Tibial nerve (tissue), 4 donors: ENCODE measurements at regions not wholly inside any gene's neighbourhood (a gene's known extent, or its start where the extent isn't known, plus 50 kb on each side); places are given as distances from the start of the nearest gene placed in this dataset.

ENCODE experiments used
- EP300 ChIP-seq, 2 donors: sonication (generic); formaldehyde crosslinking; IDR thresholded peaks; one replicate each; pipeline ENCODE4 v1.6.1; 2017; ENCODE audit warnings: antibody characterized with exemption in 2 of 2, mild to moderate bottlenecking in 1 of 2
- POLR2A ChIP-seq, 2 donors: fragments of 450-650 bp; IDR thresholded peaks; one replicate each; pipeline ENCODE4 v1.6.1; 2017; ENCODE audit warnings: antibody characterized with exemption in 2 of 2, mild to moderate bottlenecking in 2 of 2, moderate library complexity in 2 of 2
- TF ChIP-seq, protein P1 (sequence below), 5 experiments: fragments of 200-600 bp in 3 of 5; fragments of 450-650 bp in 2 of 5; sonication (generic) in 3 of 5; IDR thresholded peaks; one replicate each; pipeline ENCODE4 v1.5.1; 2016 to 2019; ENCODE audit warnings: antibody characterized with exemption in 5 of 5, mild to moderate bottlenecking in 3 of 5, moderate library complexity in 2 of 5

DNA sequence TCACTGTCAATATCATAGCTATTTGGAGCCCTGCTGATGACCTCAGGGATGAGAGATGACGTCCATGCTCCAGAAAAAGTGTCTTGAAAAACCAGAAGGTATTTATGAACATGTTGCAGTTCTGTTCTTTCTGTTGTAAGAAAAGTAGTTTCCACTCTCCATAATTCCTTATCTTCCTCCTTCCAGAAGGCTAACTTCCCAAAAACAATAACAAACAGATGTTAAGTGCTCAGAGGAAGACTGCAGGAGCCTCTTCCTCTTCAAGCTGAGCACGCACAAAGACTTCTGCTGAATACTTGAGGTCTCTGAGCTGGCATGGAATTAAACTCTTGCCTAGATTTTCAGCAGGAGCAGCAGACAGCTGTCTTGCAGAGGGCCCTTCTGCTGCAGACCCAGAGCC is 434.5 kb upstream of the KLHL29 start:
- TF ChIP-seq, protein P1, sequence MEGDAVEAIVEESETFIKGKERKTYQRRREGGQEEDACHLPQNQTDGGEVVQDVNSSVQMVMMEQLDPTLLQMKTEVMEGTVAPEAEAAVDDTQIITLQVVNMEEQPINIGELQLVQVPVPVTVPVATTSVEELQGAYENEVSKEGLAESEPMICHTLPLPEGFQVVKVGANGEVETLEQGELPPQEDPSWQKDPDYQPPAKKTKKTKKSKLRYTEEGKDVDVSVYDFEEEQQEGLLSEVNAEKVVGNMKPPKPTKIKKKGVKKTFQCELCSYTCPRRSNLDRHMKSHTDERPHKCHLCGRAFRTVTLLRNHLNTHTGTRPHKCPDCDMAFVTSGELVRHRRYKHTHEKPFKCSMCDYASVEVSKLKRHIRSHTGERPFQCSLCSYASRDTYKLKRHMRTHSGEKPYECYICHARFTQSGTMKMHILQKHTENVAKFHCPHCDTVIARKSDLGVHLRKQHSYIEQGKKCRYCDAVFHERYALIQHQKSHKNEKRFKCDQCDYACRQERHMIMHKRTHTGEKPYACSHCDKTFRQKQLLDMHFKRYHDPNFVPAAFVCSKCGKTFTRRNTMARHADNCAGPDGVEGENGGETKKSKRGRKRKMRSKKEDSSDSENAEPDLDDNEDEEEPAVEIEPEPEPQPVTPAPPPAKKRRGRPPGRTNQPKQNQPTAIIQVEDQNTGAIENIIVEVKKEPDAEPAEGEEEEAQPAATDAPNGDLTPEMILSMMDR (IDR thresholded peaks at IDR 0.05): no peak
- TF ChIP-seq POLR2A (IDR thresholded peaks at IDR 0.05) (no peak), EP300 (IDR thresholded peaks at IDR 0.05) (no peak)
